ENCODE measurements at regions not wholly inside any gene's neighbourhood (a gene's known extent, or its start where the extent isn't known, plus 50 kb on each side); places are given as distances from the start of the nearest gene placed in this dataset.

GRCh38 chr2:18304849-18305248 is 255.6 kb downstream of the RDH14 start:
- TF ChIP-seq, protein P1, sequence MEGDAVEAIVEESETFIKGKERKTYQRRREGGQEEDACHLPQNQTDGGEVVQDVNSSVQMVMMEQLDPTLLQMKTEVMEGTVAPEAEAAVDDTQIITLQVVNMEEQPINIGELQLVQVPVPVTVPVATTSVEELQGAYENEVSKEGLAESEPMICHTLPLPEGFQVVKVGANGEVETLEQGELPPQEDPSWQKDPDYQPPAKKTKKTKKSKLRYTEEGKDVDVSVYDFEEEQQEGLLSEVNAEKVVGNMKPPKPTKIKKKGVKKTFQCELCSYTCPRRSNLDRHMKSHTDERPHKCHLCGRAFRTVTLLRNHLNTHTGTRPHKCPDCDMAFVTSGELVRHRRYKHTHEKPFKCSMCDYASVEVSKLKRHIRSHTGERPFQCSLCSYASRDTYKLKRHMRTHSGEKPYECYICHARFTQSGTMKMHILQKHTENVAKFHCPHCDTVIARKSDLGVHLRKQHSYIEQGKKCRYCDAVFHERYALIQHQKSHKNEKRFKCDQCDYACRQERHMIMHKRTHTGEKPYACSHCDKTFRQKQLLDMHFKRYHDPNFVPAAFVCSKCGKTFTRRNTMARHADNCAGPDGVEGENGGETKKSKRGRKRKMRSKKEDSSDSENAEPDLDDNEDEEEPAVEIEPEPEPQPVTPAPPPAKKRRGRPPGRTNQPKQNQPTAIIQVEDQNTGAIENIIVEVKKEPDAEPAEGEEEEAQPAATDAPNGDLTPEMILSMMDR (IDR thresholded peaks at IDR 0.05; ENCODE audit: extremely low read depth in 1 of 2, insufficient read depth in 1 of 2, low read depth in 1 of 2, low read length in 2 of 2), result no peak
- no peak for TF ChIP-seq POLR2AphosphoS5 (IDR thresholded peaks at IDR 0.05; ENCODE audit: insufficient read depth, low read depth, low read length)
- TF ChIP-seq, protein P2, sequence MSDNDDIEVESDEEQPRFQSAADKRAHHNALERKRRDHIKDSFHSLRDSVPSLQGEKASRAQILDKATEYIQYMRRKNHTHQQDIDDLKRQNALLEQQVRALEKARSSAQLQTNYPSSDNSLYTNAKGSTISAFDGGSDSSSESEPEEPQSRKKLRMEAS (IDR thresholded peaks at IDR 0.05; ENCODE audit: insufficient read depth, insufficient read length), result no peak
- no peak for TF ChIP-seq GATA2 (IDR thresholded peaks at IDR 0.05; ENCODE audit: insufficient read depth, insufficient read length, low read depth, low read length)
- no peak for TF ChIP-seq EZH2 (IDR thresholded peaks at IDR 0.05; ENCODE audit: borderline replicate concordance, low read depth, low read length, severe bottlenecking)
- no peak for TF ChIP-seq JUN (IDR thresholded peaks at IDR 0.05; ENCODE audit: borderline replicate concordance, insufficient read depth, insufficient read length, low read depth)
- no peak for TF ChIP-seq POLR2A (IDR thresholded peaks at IDR 0.05; ENCODE audit: low read depth, low read length)
- TF ChIP-seq FOS (IDR thresholded peaks at IDR 0.05; ENCODE audit: borderline replicate concordance, insufficient read depth, low read length), result no peak
- no peak for TF ChIP-seq MYC (IDR thresholded peaks at IDR 0.05; ENCODE audit: low read depth, low read length)

Data from endothelial cell of umbilical vein (primary cell).